ENCODE measurements at regions not wholly inside any gene's neighbourhood (a gene's known extent, or its start where the extent isn't known, plus 50 kb on each side); places are given as distances from the start of the nearest gene placed in this dataset.

DNA sequence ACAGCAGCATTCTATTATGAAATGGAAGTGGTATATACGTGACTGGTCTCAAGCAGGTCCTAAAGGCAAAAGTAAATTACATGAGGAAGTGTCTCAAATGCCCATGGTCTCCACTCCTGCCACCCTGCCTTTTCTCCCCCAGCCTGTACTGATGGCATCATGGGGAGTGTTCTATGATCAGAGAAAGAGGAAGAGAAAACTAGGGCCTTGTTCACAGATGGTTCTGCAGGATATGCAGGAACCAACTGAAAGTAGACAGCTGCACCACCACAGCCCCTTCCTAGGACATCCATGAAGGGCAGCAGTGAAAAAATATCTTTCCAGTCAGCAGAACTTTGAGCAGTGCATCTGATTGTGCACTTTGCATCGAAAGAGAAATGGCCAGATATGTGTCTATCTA lies 901.5 kb downstream of the ARAP2 start:
- Mint-ChIP-seq H3K27me3 (ENCODE audit: insufficient read depth) (no peaks in the 10 kb centered on the region), H3K36me3 (ENCODE audit: low read depth) (no peaks in the 10 kb centered on the region), H3K27ac (no peak overlapping the region), H3K9me3 (peaks cover 37% of the 10 kb centered on the region), H3K4me1 (ENCODE audit: low read depth) (no peaks in the 10 kb centered on the region), H3K4me3 (no peak overlapping the region)
- TF ChIP-seq, protein P1, sequence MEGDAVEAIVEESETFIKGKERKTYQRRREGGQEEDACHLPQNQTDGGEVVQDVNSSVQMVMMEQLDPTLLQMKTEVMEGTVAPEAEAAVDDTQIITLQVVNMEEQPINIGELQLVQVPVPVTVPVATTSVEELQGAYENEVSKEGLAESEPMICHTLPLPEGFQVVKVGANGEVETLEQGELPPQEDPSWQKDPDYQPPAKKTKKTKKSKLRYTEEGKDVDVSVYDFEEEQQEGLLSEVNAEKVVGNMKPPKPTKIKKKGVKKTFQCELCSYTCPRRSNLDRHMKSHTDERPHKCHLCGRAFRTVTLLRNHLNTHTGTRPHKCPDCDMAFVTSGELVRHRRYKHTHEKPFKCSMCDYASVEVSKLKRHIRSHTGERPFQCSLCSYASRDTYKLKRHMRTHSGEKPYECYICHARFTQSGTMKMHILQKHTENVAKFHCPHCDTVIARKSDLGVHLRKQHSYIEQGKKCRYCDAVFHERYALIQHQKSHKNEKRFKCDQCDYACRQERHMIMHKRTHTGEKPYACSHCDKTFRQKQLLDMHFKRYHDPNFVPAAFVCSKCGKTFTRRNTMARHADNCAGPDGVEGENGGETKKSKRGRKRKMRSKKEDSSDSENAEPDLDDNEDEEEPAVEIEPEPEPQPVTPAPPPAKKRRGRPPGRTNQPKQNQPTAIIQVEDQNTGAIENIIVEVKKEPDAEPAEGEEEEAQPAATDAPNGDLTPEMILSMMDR (IDR thresholded peaks at IDR 0.05) = no peak
- no peak for DNase-seq

DNA sequence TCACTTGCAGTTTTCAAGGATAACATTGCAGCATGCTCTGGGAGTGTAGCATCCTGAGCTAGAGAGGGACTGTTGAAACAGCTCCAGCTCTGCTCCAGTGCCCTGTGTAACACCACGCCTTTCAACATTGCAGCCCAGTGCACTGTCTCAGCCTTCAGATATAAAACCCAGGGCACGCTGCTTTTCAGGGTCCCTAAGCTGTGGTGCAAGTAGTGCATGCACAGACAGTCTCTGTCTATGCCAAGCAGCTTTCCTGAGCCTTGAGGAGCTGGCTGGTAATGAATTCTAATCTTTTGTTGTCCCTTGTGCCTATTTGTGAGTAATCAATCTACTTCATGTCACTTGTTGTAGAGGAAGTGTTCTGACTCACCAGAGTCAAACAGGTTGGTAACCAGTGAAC lies 897.0 kb downstream of the ARAP2 start:
- Mint-ChIP-seq H3K36me3 (ENCODE audit: low read depth) (no peaks in the 10 kb centered on the region), H3K9me3 (peaks cover 63% of the 10 kb centered on the region), H3K27me3 (ENCODE audit: insufficient read depth) (no peaks in the 10 kb centered on the region; the same call in 1 of the 2 replicates), H3K27ac (no peak overlapping the region), H3K4me3 (no peak overlapping the region), H3K4me1 (ENCODE audit: low read depth) (no peaks in the 10 kb centered on the region)
- no peak for DNase-seq
- TF ChIP-seq, protein P1 (IDR thresholded peaks at IDR 0.05) = no peak

DNA sequence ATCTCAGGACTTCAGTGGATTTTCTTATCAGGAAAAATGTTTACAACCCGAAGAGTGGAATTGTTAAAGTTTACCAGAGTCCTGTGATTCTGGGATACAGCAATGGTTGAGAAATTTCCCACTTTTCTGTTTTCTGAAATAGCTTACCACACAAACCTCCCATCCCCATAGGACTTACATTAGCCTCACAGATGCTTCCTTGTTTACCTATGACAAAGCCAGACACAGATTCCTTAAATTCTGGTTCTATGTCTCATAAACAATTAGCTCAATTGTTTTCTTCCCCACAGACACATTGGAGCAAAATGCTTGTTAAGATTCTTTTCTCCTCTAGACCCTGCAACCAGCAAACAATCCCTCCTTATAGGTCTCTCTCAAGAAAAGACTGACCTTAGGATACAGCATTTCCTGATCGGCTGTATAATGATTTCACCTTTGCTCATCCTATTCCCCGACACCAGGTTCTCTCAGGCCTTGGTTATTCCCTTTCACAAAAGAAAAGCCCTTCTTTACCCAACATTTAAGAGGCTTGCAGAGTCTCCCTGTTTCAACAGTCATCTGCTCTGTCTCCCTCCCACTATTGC lies 886.2 kb downstream of the ARAP2 start:
- H3K4me1 Mint-ChIP-seq (ENCODE audit: low read depth) = no peaks in the 10 kb centered on the region
- H3K27me3 Mint-ChIP-seq (ENCODE audit: insufficient read depth) = no peaks in the 10 kb centered on the region
- no peak overlapping the region for H3K4me3 Mint-ChIP-seq
- H3K36me3 Mint-ChIP-seq (ENCODE audit: low read depth) = no peaks in the 10 kb centered on the region
- no peak for DNase-seq
- peaks cover 38% of the 10 kb centered on the region for H3K9me3 Mint-ChIP-seq
- TF ChIP-seq, protein P1 (IDR thresholded peaks at IDR 0.05) = no peak
- H3K27ac Mint-ChIP-seq = no peak overlapping the region

DNA sequence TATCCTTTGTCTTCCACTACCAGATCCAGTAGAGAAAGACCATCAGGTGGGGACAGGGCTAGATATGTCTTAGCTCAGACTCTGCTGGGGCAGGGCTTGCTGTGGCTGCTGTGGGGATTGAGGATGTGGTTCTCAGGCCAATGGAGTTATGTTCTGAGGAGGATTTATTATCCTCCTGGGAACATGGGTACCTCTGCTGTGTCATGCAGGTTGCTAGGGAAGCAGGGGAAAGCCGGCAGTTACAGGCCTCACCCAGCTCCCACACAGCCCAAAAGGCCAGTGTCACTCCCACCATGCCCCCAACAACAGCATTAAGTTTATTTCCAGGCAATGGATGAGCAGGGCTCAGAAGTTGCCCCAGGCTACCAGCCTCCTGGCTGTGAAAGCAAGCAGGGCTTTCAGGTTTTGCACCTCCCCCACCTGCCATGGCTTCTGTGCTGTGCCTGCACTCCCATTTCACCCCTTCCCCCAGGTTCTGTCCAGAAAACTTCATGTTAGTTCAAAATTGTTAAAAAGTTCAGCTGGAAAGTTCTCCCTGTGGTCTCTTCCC lies 879.9 kb downstream of the ARAP2 start:
- Mint-ChIP-seq H3K9me3 (peaks cover 51% of the 10 kb centered on the region), H3K36me3 (ENCODE audit: low read depth) (no peaks in the 10 kb centered on the region), H3K4me1 (ENCODE audit: low read depth) (no peaks in the 10 kb centered on the region), H3K27me3 (ENCODE audit: insufficient read depth) (no peaks in the 10 kb centered on the region), H3K4me3 (no peak overlapping the region), H3K27ac (no peak overlapping the region)
- DNase-seq = no peak
- TF ChIP-seq, protein P1 (IDR thresholded peaks at IDR 0.05) = no peak

DNA sequence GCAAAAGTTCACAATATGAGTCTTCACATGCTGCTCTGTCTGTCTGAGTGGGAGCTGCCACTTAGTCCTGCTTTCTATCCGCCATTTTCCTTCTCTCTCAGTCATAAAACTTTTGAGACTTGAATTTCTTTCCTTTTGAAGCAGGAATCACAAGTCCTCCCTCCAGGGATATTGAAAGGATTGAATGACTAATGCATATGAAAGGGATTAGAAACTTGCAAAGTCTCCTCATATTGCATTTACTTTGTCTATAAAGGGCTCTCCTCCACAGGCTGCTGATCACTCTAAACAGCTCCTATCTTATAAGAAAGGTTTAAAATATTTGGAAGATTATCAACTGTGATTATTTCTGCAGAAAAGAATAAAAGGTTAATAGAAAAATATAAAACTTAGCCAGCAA lies 879.1 kb downstream of the ARAP2 start:
- H3K9me3 Mint-ChIP-seq = peaks cover 48% of the 10 kb centered on the region
- H3K27ac Mint-ChIP-seq = no peak overlapping the region
- H3K36me3 Mint-ChIP-seq (ENCODE audit: low read depth) = no peaks in the 10 kb centered on the region

More for the DNA sequence above, 879.1 kb downstream of the ARAP2 start:
- no peak for DNase-seq
- H3K27me3 Mint-ChIP-seq (ENCODE audit: insufficient read depth) = no peaks in the 10 kb centered on the region
- no peak overlapping the region for H3K4me3 Mint-ChIP-seq
- H3K4me1 Mint-ChIP-seq (ENCODE audit: low read depth) = no peaks in the 10 kb centered on the region
- TF ChIP-seq, protein P1 (IDR thresholded peaks at IDR 0.05) = no peak

Data from HFFc6 (cell line).